ENCODE measurements at regions not wholly inside any gene's neighbourhood (a gene's known extent, or its start where the extent isn't known, plus 50 kb on each side); places are given as distances from the start of the nearest gene placed in this dataset.

DNA sequence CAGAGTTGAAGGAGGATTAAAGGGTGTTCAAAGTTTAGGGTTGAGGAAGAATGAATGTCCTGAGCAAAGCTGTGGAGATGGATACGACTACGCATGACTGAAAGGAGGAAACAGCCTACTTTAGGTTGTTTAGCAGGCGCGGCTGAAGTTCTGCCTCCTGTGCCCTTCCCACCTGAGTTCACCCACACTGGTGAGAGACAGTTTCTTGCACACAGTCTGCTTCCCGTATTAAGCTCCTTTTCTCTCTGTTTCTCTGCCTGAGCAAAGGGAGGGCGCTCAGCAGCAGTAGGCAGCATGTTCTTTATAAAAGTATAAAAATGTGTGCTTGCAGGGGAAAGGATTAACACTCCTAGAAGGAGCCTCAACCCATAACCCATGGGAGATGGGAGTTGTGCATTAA, 224.0 kb upstream of the SMARCA2 start:
- DNase-seq, result no peak

GRCh38 chr9:1794547-1795270, 220.4 kb upstream of the SMARCA2 start:
- DNase-seq, result no peak

DNA sequence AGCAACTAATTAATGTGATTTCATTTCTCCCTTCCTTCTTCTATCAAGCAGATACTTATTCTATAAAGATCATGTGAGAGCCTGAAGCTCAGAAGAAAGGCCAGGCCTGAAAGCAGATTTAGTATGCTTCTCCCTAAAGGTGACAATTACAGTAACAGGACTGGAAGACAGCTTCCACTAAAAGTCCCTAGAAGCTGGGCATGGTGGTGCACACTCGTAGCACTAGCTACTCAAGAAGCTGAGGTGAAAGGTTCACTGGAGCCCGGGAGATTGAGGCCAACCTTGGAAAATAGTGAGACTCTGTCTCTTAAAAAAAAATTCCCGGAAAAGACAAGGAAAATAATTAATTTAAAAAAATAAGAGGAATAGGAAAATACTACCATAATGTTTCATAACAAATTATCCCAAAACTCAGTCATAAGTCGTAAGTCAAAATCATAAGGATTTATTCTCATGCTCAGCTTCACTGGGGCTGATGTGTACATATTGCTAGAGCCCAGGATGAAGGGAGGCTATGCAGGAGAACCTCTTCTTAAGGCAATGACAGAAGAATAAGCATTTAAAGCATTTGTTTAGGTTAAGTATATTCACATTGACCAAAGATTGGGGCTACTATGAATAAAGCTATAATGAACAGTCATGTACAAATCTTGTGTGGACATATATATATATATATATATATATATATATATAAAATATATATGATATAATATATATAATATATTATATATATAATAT, 210.8 kb upstream of the SMARCA2 start:
- DNase-seq, result no peak

DNA sequence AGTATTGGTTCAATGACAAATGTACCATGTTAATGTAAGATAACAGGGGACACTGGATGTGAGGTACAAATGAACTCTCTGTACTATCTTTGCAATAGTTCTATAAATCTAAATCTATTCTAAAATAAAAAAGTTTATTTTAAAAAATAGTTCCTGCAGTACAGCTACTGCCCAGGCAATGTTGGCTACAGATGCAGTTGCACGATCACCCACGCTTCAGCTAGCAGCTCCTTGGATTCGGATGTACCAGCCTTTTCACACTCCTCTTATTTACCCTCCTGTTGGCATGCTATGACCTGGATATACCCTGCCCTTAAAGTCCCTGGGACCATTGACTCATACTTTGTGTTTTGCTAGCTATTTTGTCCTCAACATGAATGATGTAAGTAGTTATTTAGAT, 185.4 kb upstream of the SMARCA2 start:
- no peak for DNase-seq

GRCh38 chr9:1832960-1833359, 182.2 kb upstream of the SMARCA2 start:
- no peak for DNase-seq

DNA sequence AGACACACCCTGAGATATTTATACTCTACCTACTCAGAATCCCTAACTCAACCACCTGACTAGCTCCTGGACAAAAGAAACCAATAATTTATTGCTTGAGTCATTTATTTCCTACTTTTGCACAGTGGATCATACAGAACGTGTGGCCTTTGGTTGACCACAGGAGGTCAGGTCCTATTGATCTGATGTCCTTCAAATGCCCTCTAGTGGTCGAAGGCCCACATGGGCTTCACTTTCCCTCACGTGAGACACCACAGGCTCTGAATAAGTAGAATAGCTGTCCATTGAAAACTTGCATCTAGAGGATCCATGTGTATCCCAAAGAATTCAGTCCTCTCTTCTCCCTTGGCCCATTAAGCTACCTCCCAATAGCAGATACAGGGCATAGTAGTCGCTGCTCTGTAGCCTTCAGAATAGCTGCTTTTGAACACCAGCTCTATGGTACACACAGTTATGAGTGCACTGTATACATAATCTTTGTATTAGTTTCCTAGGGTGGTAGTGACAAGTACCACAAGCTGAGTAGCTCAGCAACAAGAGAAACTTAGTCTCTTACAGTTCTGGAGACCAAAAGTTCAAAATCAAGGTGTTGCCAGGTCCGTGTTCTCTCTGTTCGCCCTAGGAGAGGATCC, 177.6 kb upstream of the SMARCA2 start:
- DNase-seq, result no peak

DNA sequence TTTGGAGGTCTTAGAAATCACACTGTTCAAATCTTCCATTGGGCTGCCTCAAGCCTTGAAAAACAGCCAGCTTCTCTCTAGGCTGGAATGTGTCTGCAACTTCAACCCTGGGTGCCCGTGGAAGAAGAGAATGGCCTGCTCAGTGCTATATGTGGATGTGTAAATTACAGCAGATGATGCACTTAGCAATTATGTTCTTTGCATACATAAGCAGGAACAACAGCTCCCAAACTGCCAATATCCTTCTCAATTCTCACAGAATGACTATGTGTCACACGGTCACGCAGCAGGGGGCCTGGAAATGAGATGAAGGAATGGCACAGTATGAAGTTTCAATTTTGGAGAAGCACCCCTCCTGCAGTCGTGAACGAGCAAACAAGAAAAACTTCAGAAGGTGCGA, 175.2 kb upstream of the SMARCA2 start:
- no peak for DNase-seq

DNA sequence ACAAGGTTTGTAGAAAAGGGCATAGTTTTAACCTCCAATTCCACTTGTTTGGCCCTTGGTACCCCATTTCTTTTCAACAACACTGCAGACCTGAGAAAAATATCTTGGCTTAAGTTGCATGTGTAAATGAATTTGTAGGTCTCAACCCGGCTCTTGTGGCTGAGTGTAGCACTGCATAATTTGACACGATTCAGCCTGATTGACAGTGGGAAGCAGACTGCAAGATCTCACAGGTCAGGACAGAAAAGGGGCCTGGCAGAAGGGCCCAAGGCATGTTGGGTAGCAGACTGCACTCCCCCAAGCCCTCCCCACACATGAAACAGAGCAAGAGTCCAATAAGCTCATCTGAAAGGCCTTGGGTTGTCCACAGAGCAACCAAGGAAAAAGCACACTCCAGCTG, 169.7 kb upstream of the SMARCA2 start:
- DNase-seq, result no peak

- no peak for DNase-seq
Measured at GRCh38 chr9:1855726-1856125, 159.4 kb upstream of the SMARCA2 start.

DNA sequence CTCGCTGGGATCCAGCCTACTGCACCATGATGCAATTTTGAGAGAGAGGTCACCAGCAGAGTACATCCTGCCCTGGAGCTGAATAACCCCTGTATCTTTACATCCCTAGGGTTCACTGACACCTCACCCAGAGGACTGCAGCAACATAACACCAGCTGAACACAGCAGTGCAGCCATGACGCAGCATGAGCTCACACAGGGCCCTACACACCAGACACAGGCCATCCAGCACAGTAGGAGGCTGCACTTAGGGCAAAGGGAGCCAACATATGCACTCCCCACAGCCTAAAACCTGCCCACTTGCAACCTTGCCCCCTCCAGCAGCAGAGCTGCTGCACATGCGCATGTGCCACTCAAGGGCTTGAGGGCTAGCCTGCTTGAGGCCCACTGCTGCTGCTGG, 157.3 kb upstream of the SMARCA2 start:
- DNase-seq, result no peak

DNA sequence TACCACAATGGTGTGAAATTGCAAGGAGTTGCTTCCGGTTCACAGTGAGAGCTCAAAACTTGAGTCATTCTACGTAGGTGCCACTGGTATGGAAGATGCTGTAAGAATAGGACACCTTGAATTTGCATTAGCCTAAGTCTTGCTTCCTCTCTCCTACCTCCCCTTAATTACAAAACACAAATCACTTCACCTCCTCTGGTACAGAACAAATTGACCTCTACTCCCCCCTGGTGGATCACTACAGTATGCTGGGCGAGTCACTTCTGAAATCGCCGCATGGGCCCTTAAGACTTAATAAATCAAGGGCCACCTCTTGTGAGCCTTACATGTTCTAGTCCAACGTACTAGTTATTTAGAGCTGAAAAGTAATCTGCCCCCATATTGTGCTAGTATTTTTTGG, 145.3 kb upstream of the SMARCA2 start:
- peak; percentile 25 for DNase-seq

DNA sequence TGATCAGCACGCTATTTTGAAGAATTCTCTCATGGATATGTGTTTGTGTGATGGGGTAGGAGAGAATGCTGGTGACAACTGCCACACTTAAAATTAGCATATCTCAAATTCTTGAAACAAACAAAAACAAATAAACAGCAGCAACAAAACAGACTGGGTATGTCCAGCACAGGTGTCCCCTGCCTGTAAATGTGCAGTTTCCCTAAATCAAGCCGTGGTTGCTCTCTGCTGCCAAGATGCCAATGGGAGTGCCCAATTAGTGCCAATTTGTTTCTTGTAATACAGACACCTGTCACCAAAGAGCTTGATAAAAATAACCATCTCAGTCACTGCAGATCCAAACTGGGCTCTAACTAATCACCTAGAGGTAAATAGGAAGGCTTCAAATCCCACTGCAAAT, 144.2 kb upstream of the SMARCA2 start:
- no peak for DNase-seq

DNA sequence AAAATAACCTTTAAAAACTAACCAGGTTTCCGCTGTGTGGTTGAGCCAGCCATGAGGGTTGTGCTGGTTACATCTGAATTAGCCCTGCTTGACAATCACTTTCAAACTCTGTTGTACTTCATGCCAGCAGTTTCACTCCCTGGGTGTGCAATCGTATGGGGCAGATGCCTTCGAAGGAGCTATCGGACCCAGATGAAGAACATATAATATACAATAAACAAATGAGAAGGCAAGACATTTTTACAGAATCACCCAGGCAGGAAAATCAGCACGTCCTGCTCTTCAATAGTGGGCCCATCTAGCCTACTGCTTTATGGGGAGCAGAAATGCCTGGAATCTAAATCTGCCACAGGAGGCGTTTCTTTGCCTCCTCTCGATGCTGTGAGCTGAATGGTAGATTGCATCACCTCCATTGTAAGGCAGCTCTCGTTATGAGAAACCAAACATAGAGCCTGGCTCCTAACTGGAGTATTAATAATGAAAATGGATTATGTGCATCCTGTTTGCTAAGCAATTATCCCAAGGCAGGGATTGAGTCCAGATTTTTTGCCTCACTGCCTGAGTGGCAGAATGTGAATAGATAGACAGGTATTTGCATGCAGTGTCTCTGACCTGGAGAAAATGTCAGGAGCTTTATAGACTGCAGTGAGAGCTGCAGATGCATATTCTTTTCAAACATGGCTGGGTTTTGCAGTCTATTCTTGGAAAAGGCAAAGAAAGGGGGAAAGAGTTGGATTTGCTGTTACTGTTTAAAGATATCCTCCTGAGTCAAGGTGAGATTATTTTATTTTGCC, 143.3 kb upstream of the SMARCA2 start:
- no peak for DNase-seq

DNA sequence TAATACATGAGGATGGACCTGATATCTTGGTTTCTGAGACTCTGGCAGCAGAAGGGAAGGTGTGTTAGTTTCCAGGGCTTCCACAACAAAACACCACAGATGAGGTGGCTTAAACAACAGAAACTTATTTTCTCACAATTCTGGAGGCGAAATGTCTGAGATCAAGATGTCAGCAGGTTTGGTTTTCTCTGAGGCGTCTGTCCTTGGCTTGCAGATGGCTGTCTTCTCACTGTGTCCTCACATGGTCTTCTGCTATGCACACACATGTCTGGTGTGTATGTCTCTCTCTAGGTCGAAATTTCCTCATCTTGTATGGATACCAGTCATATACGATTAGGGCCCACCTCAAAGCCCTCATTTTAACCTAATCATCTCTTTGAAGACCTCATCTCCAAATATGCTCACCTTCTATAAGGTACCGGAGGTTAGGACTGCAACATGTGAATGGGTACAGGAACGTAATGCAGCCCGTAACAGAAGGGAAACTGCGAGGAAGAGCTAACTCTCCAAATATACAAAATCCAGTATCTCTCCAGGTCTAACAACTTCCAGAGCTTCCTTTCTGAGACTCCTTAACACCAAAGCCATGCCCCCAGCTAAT, 139.8 kb upstream of the SMARCA2 start:
- DNase-seq, result no peak

DNA sequence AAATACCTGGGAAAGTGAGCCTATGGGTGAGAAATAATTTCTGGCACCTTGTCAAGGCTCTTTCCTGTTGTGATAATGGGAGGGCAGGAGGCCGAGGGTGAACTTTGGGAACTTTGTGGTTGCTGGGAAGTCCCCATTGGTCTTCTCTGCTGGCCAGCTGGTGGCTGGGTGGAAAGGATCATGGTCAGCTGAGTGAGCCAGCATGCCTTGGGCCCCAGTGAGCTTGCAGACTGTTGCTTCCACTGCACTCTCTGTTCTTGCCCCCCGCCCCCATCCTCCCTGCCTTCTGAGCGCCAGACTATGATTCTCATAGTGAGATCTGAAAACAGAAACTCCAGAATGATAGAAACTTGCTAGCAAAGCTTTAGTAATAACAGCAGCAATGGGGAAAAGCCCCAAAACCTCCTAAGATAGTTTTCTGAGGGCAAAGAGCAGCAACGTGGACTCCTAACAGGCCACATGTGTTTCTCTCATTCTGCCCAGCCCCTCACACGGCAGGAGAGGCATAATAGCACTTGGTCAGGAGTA, 139.2 kb upstream of the SMARCA2 start:
- DNase-seq, result peak; percentile 80

DNA sequence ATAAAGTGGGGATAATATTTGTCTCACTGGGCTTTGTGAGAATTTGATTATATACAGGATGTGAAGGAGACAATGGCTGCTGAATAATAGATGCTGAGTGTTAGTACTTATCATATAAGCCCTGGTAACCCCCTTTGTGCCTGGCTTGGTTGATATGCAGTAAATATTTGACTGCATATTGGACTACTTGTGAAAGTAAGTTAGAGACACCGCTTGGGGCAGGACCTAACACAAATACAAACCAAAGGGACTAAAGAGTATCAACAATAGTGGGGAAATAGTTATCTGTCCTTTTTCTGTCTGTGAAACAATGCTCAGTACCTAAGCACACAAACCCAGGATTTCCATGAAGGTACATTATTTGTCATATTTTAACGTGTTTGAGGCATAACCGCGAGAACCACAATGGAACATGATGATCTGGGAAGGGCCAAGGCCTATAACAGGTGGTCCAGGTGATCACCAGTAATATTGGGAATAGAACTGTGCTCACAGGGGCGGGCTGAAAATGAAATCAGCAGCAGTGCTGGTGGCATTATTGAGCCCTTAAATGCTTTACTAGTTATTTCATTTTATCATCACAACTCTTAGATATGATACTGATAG, 138.2 kb upstream of the SMARCA2 start:
- no peak for DNase-seq

DNA sequence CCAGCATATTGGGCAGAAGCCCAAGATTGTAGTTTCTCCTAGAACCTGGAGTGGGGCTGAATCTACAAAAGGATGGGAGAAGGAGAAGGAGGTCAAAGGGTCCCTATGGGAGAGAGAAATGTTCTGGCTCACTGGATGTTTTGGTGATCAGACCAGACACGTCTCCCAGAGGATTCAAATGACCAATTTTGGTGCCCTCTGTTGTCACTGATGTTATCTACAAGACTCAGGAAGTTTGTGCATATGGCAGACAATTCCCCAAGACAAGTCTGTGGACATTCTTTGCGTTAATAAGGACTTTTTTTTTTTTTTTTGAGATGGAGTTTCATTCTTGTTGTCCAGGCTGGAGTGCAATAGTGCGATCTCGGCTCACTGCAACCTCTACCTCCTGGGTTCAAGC, 137.2 kb upstream of the SMARCA2 start:
- no peak for DNase-seq

DNA sequence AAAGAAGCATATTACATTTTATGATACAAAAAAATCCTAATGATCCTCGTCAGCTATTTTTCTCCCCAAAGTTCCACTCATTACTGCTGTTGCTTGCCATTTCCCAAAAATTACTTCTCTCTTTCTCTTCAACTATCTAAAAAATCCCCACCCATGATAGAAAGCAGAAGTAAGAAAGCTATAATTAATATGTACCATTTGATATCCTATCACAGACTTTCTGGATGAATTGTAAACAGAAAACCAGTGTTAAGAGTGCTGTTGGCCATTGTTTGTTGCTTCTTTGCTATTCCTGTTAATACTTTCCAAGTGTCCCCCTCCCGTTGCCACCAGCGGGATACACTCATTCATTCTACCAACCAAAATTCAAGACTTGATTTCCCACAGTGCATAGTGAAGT, 136.3 kb upstream of the SMARCA2 start:
- DNase-seq, result no peak

DNA sequence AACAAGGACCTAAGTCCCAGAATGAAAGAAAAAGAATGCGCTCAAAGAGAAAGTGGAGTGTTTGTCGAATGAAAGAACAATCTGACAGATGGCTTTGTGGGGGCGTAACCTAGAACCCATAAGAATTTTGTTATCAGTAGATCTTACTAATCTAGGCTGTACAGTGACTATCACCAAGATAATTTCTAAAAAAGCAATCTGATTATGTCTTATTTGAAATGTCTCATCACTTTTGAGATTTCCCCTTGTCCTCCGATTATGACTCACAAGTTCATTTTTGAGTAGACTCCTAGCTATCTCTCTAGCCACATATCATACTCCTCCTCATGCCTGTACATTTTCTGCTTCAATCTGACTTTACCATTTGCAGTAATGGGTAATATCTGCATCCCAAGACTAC, 135.6 kb upstream of the SMARCA2 start:
- DNase-seq, result peak; percentile 26

DNA sequence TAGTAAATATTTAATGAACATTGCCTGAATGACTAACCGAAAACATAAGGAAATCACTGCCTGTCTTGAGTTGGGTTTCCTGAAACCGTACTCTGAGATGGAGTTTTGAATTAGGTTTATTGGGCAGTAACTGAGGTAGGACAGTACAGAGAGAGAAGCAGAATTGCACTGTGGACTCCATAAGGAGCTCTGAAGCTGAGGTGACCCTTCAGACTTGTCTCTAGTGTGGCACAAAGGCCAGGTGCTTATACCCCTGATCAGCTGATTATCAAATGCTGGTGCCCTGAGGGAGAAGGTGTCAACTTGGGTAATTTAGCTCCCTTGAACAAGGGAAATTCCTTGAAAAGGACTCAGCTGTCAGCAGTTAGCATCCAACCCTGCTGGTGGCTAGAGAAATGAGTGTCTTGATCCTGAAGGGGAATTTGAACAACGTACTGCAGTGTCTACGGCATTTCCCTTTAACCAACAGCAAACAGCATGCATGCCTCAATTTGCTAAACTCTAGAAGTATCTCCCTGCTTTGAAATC, 135.0 kb upstream of the SMARCA2 start:
- DNase-seq, result no peak

DNA sequence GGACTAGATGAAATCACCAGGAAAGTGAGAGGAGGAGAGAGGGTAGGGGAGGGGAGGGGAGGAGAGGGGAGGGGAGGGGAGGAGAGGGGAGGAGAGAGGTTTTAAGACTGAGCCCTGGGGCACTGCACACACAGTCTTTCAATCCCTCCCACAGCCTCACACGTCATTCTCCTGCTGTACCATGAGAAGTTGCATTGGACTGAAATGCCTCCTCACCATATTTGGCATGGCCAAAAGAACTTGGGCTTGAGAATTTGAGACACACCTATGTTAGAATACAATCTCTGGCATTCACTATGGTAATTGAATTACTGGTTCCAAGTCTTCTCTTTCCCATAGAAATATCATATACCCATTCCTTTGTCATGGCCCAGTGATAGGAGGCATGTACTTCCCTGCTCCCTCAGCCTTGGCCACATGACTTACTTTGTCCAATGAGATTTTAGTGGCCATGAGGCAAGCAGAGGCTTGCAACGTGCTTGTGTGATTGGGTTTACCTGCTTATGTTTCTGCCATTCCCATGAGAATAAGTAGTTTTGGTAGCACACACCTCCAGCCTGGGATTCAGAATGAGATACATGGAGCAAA, 133.3 kb upstream of the SMARCA2 start:
- no peak for DNase-seq
